ENCODE measurements at regions not wholly inside any gene's neighbourhood (a gene's known extent, or its start where the extent isn't known, plus 50 kb on each side); places are given as distances from the start of the nearest gene placed in this dataset.

GRCh38 chr5:97568382-97568781 lies 385.3 kb upstream of the RIOK2 start:
- no peaks in the 10 kb centered on the region for H3K4me1 Mint-ChIP-seq
- no peak overlapping the region for H3K4me3 Mint-ChIP-seq
- ChIA-PET POLR2A (no interaction called here), CTCF (no interaction called here)
- no peak for DNase-seq (ENCODE audit: low spot score)
- peaks cover 6% of the 10 kb centered on the region for H3K27me3 Mint-ChIP-seq (ENCODE audit: low read depth)
- peaks cover 52% of the 10 kb centered on the region for H3K36me3 Mint-ChIP-seq
- H3K9me3 Mint-ChIP-seq, result peaks cover 81% of the 10 kb centered on the region
- TF ChIP-seq JAZF1 (CRISPR knock-in tag; IDR thresholded peaks at IDR 0.05) (no peak), SP1 (CRISPR knock-in tag; conservative IDR thresholded peaks at IDR 0.05) (no peak), CDX4 (CRISPR knock-in tag; IDR thresholded peaks at IDR 0.05; ENCODE audit: borderline replicate concordance) (no peak), HMGXB4 (CRISPR knock-in tag; IDR thresholded peaks at IDR 0.05) (no peak), IRF2 (CRISPR knock-in tag; IDR thresholded peaks at IDR 0.05; ENCODE audit: borderline replicate concordance, low read depth) (no peak), NR2C2 (CRISPR knock-in tag; IDR thresholded peaks at IDR 0.05) (no peak), SMAD4 (CRISPR knock-in tag; IDR thresholded peaks at IDR 0.05) (no peak), TEAD1 (CRISPR knock-in tag; IDR thresholded peaks at IDR 0.05) (no peak), MXD4 (CRISPR knock-in tag; IDR thresholded peaks at IDR 0.05; ENCODE audit: borderline replicate concordance) (no peak), NFATC4 (CRISPR knock-in tag; IDR thresholded peaks at IDR 0.05) (no peak), ARID4B (CRISPR knock-in tag; IDR thresholded peaks at IDR 0.05; ENCODE audit: borderline replicate concordance) (no peak), HMGA2 (CRISPR knock-in tag; IDR thresholded peaks at IDR 0.05) (no peak), GRHL2 (CRISPR knock-in tag; IDR thresholded peaks at IDR 0.05; ENCODE audit: insufficient replicate concordance, severe bottlenecking) (no peak), ETV6 (CRISPR knock-in tag; IDR thresholded peaks at IDR 0.05) (no peak)
- no peak overlapping the region for H3K27ac Mint-ChIP-seq
- no peak for ATAC-seq

- no peaks in the 10 kb centered on the region for H3K4me1 Mint-ChIP-seq
- H3K4me3 Mint-ChIP-seq, result no peak overlapping the region
- H3K9me3 Mint-ChIP-seq, result peaks cover 77% of the 10 kb centered on the region
- no peak for ATAC-seq
- no peak overlapping the region for H3K27ac Mint-ChIP-seq
- H3K36me3 Mint-ChIP-seq, result peaks cover 52% of the 10 kb centered on the region
- ChIA-PET POLR2A (no interaction called here), CTCF (no interaction called here)
- no peak for DNase-seq (ENCODE audit: low spot score)
- peaks cover 6% of the 10 kb centered on the region for H3K27me3 Mint-ChIP-seq (ENCODE audit: low read depth)
- TF ChIP-seq NFYB (CRISPR knock-in tag; conservative IDR thresholded peaks at IDR 0.05; ENCODE audit: low read depth) (no peak), NR3C1 (CRISPR knock-in tag; conservative IDR thresholded peaks at IDR 0.05; ENCODE audit: low read depth) (no peak), ZBTB43 (CRISPR knock-in tag; IDR thresholded peaks at IDR 0.05) (no peak), TEAD4 (CRISPR knock-in tag; IDR thresholded peaks at IDR 0.05) (no peak), HMGA2 (CRISPR knock-in tag; IDR thresholded peaks at IDR 0.05) (no peak), ZNF138 (CRISPR knock-in tag; conservative IDR thresholded peaks at IDR 0.05) (no peak), ATF6 (CRISPR knock-in tag; IDR thresholded peaks at IDR 0.05) (no peak), NFATC4 (CRISPR knock-in tag; IDR thresholded peaks at IDR 0.05) (no peak), ZNF423 (CRISPR knock-in tag; IDR thresholded peaks at IDR 0.05) (no peak), ESRRA (CRISPR knock-in tag; IDR thresholded peaks at IDR 0.05; ENCODE audit: borderline replicate concordance) (no peak), OVOL2 (CRISPR knock-in tag; IDR thresholded peaks at IDR 0.05; ENCODE audit: borderline replicate concordance) (no peak), AFF4 (CRISPR knock-in tag; IDR thresholded peaks at IDR 0.05; ENCODE audit: borderline replicate concordance) (no peak)
Observed at GRCh38 chr5:97570242-97570641, 387.2 kb upstream of the RIOK2 start.

Data from WTC11 (cell line).